SK-N-SH (cell line): ENCODE measurements at regions not wholly inside any gene's neighbourhood (a gene's known extent, or its start where the extent isn't known, plus 50 kb on each side); places are given as distances from the start of the nearest gene placed in this dataset.

Experiments
- CTCF ChIA-PET: fragments of 300-600, 350-600 bp; formaldehyde crosslinking; extraction: SDS; loops from one replicate; lab custom pipeline; 2021; lab: Yijun Ruan, JAX
- POLR2A ChIA-PET: fragments of 350-600 bp; sonication (Branson Sonifier 250); formaldehyde crosslinking; extraction: SDS; loops from one replicate; lab custom pipeline; 2020; ENCODE audit warnings: antibody characterized with exemption, inconsistent platforms; lab: Yijun Ruan, JAX
- DNase-seq: peaks from one replicate; pipeline ENCODE4 v3.0.0; 2012
- H2AFZ ChIP-seq: fragments of 200-600 bp; sonication (generic); 2 replicates; pipeline ENCODE4 v1.8.1; 2016; ENCODE audit warnings: antibody characterized with exemption, mild to moderate bottlenecking, low read depth
- H3F3A ChIP-seq: fragments of 200-600 bp; sonication (generic); replicated peaks from 2 replicates; pipeline ENCODE3; 2016; ENCODE audit warnings: antibody characterized with exemption, mild to moderate bottlenecking; ENCODE audit not compliant: insufficient read depth
- H3K27ac ChIP-seq, 2 experiments: fragments of 200-500 bp in 1 of 2; fragments of 200-600 bp in 1 of 2; sonication (Bioruptor generic) in 1 of 2; sonication (generic), shearing (Covaris generic) in 1 of 2; 2 replicates each; pipeline versions ENCODE4 v1.5.1 to v1.6.1; 2014 to 2016; ENCODE audit warnings: low read depth in 2 of 2, inconsistent platforms in 1 of 2, low read length in 1 of 2, mild to moderate bottlenecking in 1 of 2, mixed read lengths in 1 of 2
- H3K27me3 ChIP-seq: fragments of 200-600 bp; sonication (generic), shearing (Covaris generic); 2 replicates; pipeline ENCODE4 v1.6.1; 2016; ENCODE audit warnings: mixed run types; ENCODE audit not compliant: insufficient read depth
- H3K36me3 ChIP-seq, 2 experiments: fragments of 200-500 bp in 1 of 2; fragments of 200-600 bp in 1 of 2; sonication (Bioruptor generic) in 1 of 2; sonication (generic) in 1 of 2; replicated peaks in 1 of 2; 2 replicates each; pipeline versions ENCODE3 to v1.5.1; 2014 to 2016; ENCODE audit warnings: low read length in 1 of 2, mild to moderate bottlenecking in 1 of 2; ENCODE audit not compliant: insufficient read depth in 2 of 2, control insufficient read depth in 1 of 2
- H3K4me1 ChIP-seq, 2 experiments: fragments of 200-500 bp in 1 of 2; fragments of 200-600 bp in 1 of 2; sonication (Bioruptor generic) in 1 of 2; sonication (generic), shearing (Covaris generic) in 1 of 2; 2 replicates each; pipeline versions ENCODE4 v1.5.1 to v1.6.1; 2014 to 2016; ENCODE audit warnings: low read depth in 1 of 2, low read length in 1 of 2, mixed run types in 1 of 2; ENCODE audit not compliant: insufficient read depth in 2 of 2, control insufficient read depth in 1 of 2
- H3K4me2 ChIP-seq: fragments of 200-600 bp; sonication (generic), shearing (Covaris generic); 2 replicates; pipeline ENCODE4 v1.6.1; 2017; ENCODE audit warnings: mixed run types
- H3K4me3 ChIP-seq, 2 experiments: fragments of 200-500 bp in 1 of 2; fragments of 200-600 bp in 1 of 2; sonication (Bioruptor generic) in 1 of 2; sonication (generic), shearing (Covaris generic) in 1 of 2; 2 replicates each; pipeline versions ENCODE4 v1.5.1 to v1.8.1; 2014 to 2016; ENCODE audit warnings: low read depth in 2 of 2, inconsistent platforms in 1 of 2, low read length in 1 of 2, mild to moderate bottlenecking in 1 of 2, mixed read lengths in 1 of 2, moderate library complexity in 1 of 2
- H3K79me2 ChIP-seq: fragments of 200-600 bp; sonication (generic); 2 replicates; pipeline ENCODE4 v1.8.1; 2017; ENCODE audit warnings: mild to moderate bottlenecking; ENCODE audit not compliant: insufficient read depth
- H3K9ac ChIP-seq: fragments of 200-600 bp; sonication (generic); 2 replicates; pipeline ENCODE4 v1.6.1; 2017; ENCODE audit warnings: mixed run types
- H3K9me2 ChIP-seq: fragments of 200-600 bp; sonication (generic); 2 replicates; pipeline ENCODE4 v1.6.1; 2017; ENCODE audit warnings: mixed run types
- H3K9me3 ChIP-seq: fragments of 200-600 bp; sonication (generic); 2 replicates; pipeline ENCODE4 v1.6.1; 2017; ENCODE audit warnings: mixed run types, mild to moderate bottlenecking, moderate library complexity
- H4K20me1 ChIP-seq: fragments of 200-600 bp; sonication (generic); 2 replicates; pipeline ENCODE4 v1.6.1; 2017; ENCODE audit warnings: mild to moderate bottlenecking, mixed run types; ENCODE audit not compliant: insufficient read depth
- CHD2 ChIP-seq: fragments of 150-350 bp; IDR thresholded peaks from 2 replicates; pipeline ENCODE4 v1.6.1; 2018; ENCODE audit warnings: low read length; ENCODE audit not compliant: partially characterized antibody
- ELF1 ChIP-seq: IDR thresholded peaks from 2 replicates; pipeline ENCODE4 v1.4.0; 2012
- FOSL2 ChIP-seq: IDR thresholded peaks from 2 replicates; pipeline ENCODE4 v1.4.0; 2012; ENCODE audit warnings: low read depth, mild to moderate bottlenecking, moderate library complexity, borderline replicate concordance
- IRF3 ChIP-seq: fragments of 150-350 bp; IDR thresholded peaks from 2 replicates; pipeline ENCODE4 v1.6.1; 2016; ENCODE audit warnings: mild to moderate bottlenecking, low read depth, low read length
- MAX ChIP-seq: IDR thresholded peaks from 2 replicates; pipeline ENCODE4 v1.4.0; 2012; ENCODE audit warnings: low read depth
- MEF2A ChIP-seq: IDR thresholded peaks from 2 replicates; pipeline ENCODE4 v1.4.0; 2012; ENCODE audit warnings: low read depth, borderline replicate concordance
- MXI1 ChIP-seq: IDR thresholded peaks from 2 replicates; pipeline ENCODE4 v1.6.1; 2012; ENCODE audit warnings: mild to moderate bottlenecking, low read depth, low read length, improper control_type of control experiment
- NFIC ChIP-seq: IDR thresholded peaks from 2 replicates; pipeline ENCODE4 v1.4.0; 2012; ENCODE audit warnings: borderline replicate concordance
- RAD21 ChIP-seq: IDR thresholded peaks from 2 replicates; pipeline ENCODE4 v1.6.1; 2012; ENCODE audit warnings: mild to moderate bottlenecking, low read length
- RCOR1 ChIP-seq: fragments of 150-350 bp; IDR thresholded peaks from 2 replicates; pipeline ENCODE4 v1.6.1; 2017; ENCODE audit warnings: antibody characterized with exemption, low read length
- RXRA ChIP-seq: IDR thresholded peaks from 2 replicates; pipeline ENCODE4 v1.4.0; 2012; ENCODE audit warnings: low read depth, mild to moderate bottlenecking, borderline replicate concordance
- SMC3 ChIP-seq: IDR thresholded peaks from 2 replicates; pipeline ENCODE4 v1.6.1; 2012; ENCODE audit warnings: low read depth, low read length, improper control_type of control experiment
- TCF12 ChIP-seq: IDR thresholded peaks from 2 replicates; pipeline ENCODE4 v1.4.0; 2012
- TEAD4 ChIP-seq: IDR thresholded peaks from 2 replicates; pipeline ENCODE4 v1.4.0; 2012; ENCODE audit warnings: mild to moderate bottlenecking, borderline replicate concordance; ENCODE audit not compliant: insufficient read depth
- YY1 ChIP-seq: IDR thresholded peaks from 2 replicates; pipeline ENCODE4 v1.4.0; 2012; ENCODE audit warnings: low read depth, mild to moderate bottlenecking
- ZBTB33 ChIP-seq: IDR thresholded peaks from 2 replicates; pipeline ENCODE4 v1.4.0; 2012; ENCODE audit warnings: low read depth, borderline replicate concordance
- WGBS: methylation state at CpG from one replicate; pipeline ENCODE4 v1.1.6; 2017; ENCODE audit warnings: low lambda C conversion rate; 5-methylcytosine and 5-hydroxymethylcytosine counted together
- TF ChIP-seq, protein P1 (sequence below): fragments of 200-600 bp; sonication (generic); IDR thresholded peaks from 2 replicates; pipeline ENCODE4 v1.6.1; 2017; ENCODE audit warnings: antibody characterized with exemption, mild to moderate bottlenecking, moderate library complexity
- TF ChIP-seq, protein P2 (sequence below): IDR thresholded peaks from 2 replicates; pipeline ENCODE4; 2012
- TF ChIP-seq, protein P3 (sequence below): fragments of 150-350 bp; IDR thresholded peaks from 2 replicates; pipeline ENCODE4 v1.6.1; 2017; ENCODE audit warnings: antibody characterized with exemption, low read length, low read depth, borderline replicate concordance
- TF ChIP-seq, protein P4 (sequence below): IDR thresholded peaks from 2 replicates; pipeline ENCODE4 v1.4.0; 2012; ENCODE audit warnings: low read depth, borderline replicate concordance

DNA sequence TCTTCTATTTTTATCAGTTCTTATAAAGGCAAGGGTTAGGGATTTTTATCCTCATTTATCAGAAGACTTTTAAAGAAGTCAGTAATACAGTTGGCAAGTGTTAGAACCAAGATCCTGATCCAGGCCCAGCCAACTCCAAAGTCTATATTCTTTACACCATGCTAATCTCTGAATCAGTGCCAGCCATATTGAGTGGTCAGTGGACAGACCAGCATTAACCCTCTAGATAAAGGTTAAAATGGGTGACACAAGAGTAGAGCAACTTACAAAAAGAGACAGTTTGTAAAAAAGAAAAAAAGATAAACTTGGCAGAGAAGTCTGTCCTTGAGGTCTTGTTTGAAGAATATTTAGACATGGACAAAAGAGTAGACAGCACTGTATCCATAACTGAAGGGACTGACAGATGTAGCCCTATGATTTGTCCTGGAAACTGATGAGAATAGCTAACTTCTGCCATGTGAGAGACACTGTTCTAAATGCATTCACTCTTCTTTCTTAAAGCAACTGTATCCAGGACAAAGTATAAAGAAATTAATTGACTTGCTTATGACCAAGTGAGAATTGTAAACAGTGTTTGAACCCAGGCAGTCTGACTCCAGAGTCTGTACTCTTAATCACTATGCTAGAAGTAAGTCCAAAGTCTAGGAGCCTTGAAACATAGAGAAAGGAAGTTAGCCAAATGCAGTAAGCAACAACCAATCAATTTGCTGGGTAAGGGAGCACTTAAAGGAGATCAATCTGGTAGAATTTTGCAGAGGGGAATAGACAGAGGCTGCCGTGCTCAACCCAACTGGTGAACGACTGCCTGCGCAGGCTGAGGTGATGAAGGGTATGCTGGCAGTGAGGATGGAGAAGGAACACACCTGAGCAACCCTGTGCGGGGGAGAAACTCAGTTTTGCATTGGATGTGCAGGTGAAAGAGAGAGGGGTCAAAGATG, 103.7 kb downstream of the TTC6 start:
- H3K36me3 ChIP-seq = no peaks in the 10 kb centered on the region
- no peaks in the 10 kb centered on the region for H3K9me3 ChIP-seq
- no peak overlapping the region for H3K27ac ChIP-seq
- no peaks in the 10 kb centered on the region for H3K79me2 ChIP-seq
- H3K4me2 ChIP-seq = no peak overlapping the region
- no peaks in the 10 kb centered on the region for H3F3A ChIP-seq
- no peak for DNase-seq
- 39% methylated on average over 2 of the region's 4 CpGs for WGBS
- H2AFZ ChIP-seq = no peak overlapping the region
- ChIA-PET CTCF (no interaction called here), POLR2A (no interaction called here)
- H3K4me1 ChIP-seq = no peaks in the 10 kb centered on the region
- H4K20me1 ChIP-seq = no peaks in the 10 kb centered on the region
- no peak overlapping the region for H3K9ac ChIP-seq
- no peak overlapping the region for H3K4me3 ChIP-seq
- TF ChIP-seq YY1 = no peak
- TF ChIP-seq IRF3 = no peak
- TF ChIP-seq ELF1 = no peak
- no peak for TF ChIP-seq RCOR1
- no peak for TF ChIP-seq MAX
- no peak for TF ChIP-seq SMC3
- no peak for TF ChIP-seq RXRA
- no peak for TF ChIP-seq TEAD4
- no peak for TF ChIP-seq FOSL2
- TF ChIP-seq, protein P1, sequence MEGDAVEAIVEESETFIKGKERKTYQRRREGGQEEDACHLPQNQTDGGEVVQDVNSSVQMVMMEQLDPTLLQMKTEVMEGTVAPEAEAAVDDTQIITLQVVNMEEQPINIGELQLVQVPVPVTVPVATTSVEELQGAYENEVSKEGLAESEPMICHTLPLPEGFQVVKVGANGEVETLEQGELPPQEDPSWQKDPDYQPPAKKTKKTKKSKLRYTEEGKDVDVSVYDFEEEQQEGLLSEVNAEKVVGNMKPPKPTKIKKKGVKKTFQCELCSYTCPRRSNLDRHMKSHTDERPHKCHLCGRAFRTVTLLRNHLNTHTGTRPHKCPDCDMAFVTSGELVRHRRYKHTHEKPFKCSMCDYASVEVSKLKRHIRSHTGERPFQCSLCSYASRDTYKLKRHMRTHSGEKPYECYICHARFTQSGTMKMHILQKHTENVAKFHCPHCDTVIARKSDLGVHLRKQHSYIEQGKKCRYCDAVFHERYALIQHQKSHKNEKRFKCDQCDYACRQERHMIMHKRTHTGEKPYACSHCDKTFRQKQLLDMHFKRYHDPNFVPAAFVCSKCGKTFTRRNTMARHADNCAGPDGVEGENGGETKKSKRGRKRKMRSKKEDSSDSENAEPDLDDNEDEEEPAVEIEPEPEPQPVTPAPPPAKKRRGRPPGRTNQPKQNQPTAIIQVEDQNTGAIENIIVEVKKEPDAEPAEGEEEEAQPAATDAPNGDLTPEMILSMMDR = no peak
- TF ChIP-seq ZBTB33 = no peak
- TF ChIP-seq, protein P2, sequence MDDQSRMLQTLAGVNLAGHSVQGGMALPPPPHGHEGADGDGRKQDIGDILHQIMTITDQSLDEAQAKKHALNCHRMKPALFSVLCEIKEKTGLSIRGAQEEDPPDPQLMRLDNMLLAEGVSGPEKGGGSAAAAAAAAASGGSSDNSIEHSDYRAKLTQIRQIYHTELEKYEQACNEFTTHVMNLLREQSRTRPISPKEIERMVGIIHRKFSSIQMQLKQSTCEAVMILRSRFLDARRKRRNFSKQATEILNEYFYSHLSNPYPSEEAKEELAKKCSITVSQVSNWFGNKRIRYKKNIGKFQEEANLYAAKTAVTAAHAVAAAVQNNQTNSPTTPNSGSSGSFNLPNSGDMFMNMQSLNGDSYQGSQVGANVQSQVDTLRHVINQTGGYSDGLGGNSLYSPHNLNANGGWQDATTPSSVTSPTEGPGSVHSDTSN = no peak
- TF ChIP-seq, protein P3, sequence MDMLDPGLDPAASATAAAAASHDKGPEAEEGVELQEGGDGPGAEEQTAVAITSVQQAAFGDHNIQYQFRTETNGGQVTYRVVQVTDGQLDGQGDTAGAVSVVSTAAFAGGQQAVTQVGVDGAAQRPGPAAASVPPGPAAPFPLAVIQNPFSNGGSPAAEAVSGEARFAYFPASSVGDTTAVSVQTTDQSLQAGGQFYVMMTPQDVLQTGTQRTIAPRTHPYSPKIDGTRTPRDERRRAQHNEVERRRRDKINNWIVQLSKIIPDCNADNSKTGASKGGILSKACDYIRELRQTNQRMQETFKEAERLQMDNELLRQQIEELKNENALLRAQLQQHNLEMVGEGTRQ = no peak
- no peak for TF ChIP-seq TCF12
- no peak for TF ChIP-seq MXI1
- no peak for TF ChIP-seq RAD21
- TF ChIP-seq MEF2A = no peak
- no peak for TF ChIP-seq NFIC
- TF ChIP-seq CHD2 = no peak
- TF ChIP-seq, protein P4, sequence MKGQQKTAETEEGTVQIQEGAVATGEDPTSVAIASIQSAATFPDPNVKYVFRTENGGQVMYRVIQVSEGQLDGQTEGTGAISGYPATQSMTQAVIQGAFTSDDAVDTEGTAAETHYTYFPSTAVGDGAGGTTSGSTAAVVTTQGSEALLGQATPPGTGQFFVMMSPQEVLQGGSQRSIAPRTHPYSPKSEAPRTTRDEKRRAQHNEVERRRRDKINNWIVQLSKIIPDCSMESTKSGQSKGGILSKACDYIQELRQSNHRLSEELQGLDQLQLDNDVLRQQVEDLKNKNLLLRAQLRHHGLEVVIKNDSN = no peak
- no peaks in the 10 kb centered on the region for H3K27me3 ChIP-seq
- H3K9me2 ChIP-seq = no peaks in the 10 kb centered on the region
